CD14-positive monocyte (primary cell): ENCODE measurements at regions not wholly inside any gene's neighbourhood (a gene's known extent, or its start where the extent isn't known, plus 50 kb on each side); places are given as distances from the start of the nearest gene placed in this dataset.

Experiments
- DNase-seq, 3 donors: peaks; one replicate each; pipeline ENCODE4 v3.0.0-alpha.2; 2011 to 2022
- H2AFZ ChIP-seq: 2 replicates; pipeline ENCODE4 v1.6.0; 2012; ENCODE audit warnings: mild to moderate bottlenecking, low read depth, low read length, inconsistent platforms; ENCODE audit not compliant: insufficient read depth, poor library complexity, severe bottlenecking
- H3K27ac ChIP-seq, 2 donors: 1 replicate in 1 of 2; 2 replicates in 1 of 2; pipeline ENCODE4 v1.5.1; 2012 to 2013; ENCODE audit warnings: low read length in 2 of 2, control low read depth in 1 of 2, inconsistent platforms in 1 of 2, low read depth in 1 of 2, mild to moderate bottlenecking in 1 of 2
- H3K27me3 ChIP-seq, 2 donors: one replicate each; pipeline versions ENCODE4 v1.6.0 to v1.6.1; 2011 to 2013; ENCODE audit warnings: low read length in 2 of 2; ENCODE audit not compliant: control insufficient read depth in 2 of 2, insufficient read depth in 2 of 2
- H3K36me3 ChIP-seq, 2 donors: replicated peaks in 1 of 2; 1 replicate in 1 of 2; 2 replicates in 1 of 2; pipeline versions ENCODE4 v1.5.1 to v1.6.1; 2012 to 2013; ENCODE audit warnings: low read length in 2 of 2, control low read depth in 1 of 2, inconsistent platforms in 1 of 2, mild to moderate bottlenecking in 1 of 2; ENCODE audit not compliant: insufficient read depth in 2 of 2, control insufficient read depth in 1 of 2
- H3K4me1 ChIP-seq, 2 donors: 1 replicate in 1 of 2; 2 replicates in 1 of 2; pipeline versions ENCODE4 v1.5.1 to v1.6.1; 2012 to 2013; ENCODE audit warnings: low read length in 2 of 2, control low read depth in 1 of 2, inconsistent platforms in 1 of 2, mild to moderate bottlenecking in 1 of 2, moderate library complexity in 1 of 2; ENCODE audit not compliant: insufficient read depth in 2 of 2, control insufficient read depth in 1 of 2
- H3K4me2 ChIP-seq: replicated peaks from 2 replicates; pipeline ENCODE3; 2012; ENCODE audit warnings: low read length, moderate library complexity, mild to moderate bottlenecking; ENCODE audit not compliant: poor library complexity, severe bottlenecking; ENCODE audit errors: extremely low read depth
- H3K4me3 ChIP-seq, 3 experiments: fragments of 200-600 bp in 1 of 3; sonication (generic) in 1 of 3; replicated peaks in 1 of 3; 1 replicate in 2 of 3; 2 replicates in 1 of 3; pipeline ENCODE4 v1.5.1; 2011 to 2013; ENCODE audit warnings: low read length in 3 of 3, mild to moderate bottlenecking in 3 of 3, control low read depth in 2 of 3, low read depth in 2 of 3, inconsistent platforms in 1 of 3, moderate library complexity in 1 of 3
- H3K79me2 ChIP-seq: 2 replicates; pipeline ENCODE4 v1.6.0; 2012; ENCODE audit warnings: mild to moderate bottlenecking, control low read depth, inconsistent platforms, low read length, moderate library complexity; ENCODE audit not compliant: insufficient read depth
- H3K9ac ChIP-seq: 2 replicates; pipeline ENCODE4 v1.6.0; 2017; ENCODE audit warnings: low read length, mild to moderate bottlenecking; ENCODE audit not compliant: insufficient read depth, poor library complexity, severe bottlenecking
- H3K9me3 ChIP-seq, 2 donors: replicated peaks in 1 of 2; 1 replicate in 1 of 2; 2 replicates in 1 of 2; pipeline versions ENCODE4 v1.5.1 to v1.6.1; 2012 to 2013; ENCODE audit warnings: low read length in 2 of 2, control low read depth in 1 of 2; ENCODE audit not compliant: control insufficient read depth in 1 of 2, insufficient read depth in 1 of 2
- H4K20me1 ChIP-seq: 2 replicates; pipeline ENCODE4 v1.6.0; 2012; ENCODE audit warnings: mild to moderate bottlenecking, low read length, control low read depth, moderate library complexity; ENCODE audit not compliant: insufficient read depth
- H3K27ac Mint-ChIP-seq, 7 donors: one replicate each; pipeline ENCODE4 v1.8.0; 2020; ENCODE audit warnings: mild to moderate bottlenecking in 7 of 7, mixed read lengths in 7 of 7, moderate library complexity in 6 of 7, inconsistent platforms in 2 of 7
- H3K27me3 Mint-ChIP-seq, 3 donors: one replicate each; pipeline ENCODE4 v1.8.0; 2021 to 2022; ENCODE audit warnings: low read depth in 3 of 3, mild to moderate bottlenecking in 3 of 3, mixed read lengths in 3 of 3, moderate library complexity in 3 of 3, inconsistent platforms in 1 of 3
- H3K36me3 Mint-ChIP-seq, 2 donors: one replicate each; pipeline ENCODE4 v1.8.0; 2020; ENCODE audit warnings: mixed read lengths in 2 of 2, inconsistent platforms in 1 of 2, mild to moderate bottlenecking in 1 of 2
- H3K4me1 Mint-ChIP-seq: one replicate; pipeline ENCODE4 v1.8.0; 2020; ENCODE audit warnings: mild to moderate bottlenecking, mixed read lengths
- H3K4me3 Mint-ChIP-seq, 2 donors: one replicate each; pipeline ENCODE4 v1.8.0; 2020; ENCODE audit warnings: mild to moderate bottlenecking in 2 of 2, mixed read lengths in 2 of 2, moderate library complexity in 1 of 2
- H3K9me3 Mint-ChIP-seq, 7 donors: one replicate each; pipeline ENCODE4 v1.8.0; 2020 to 2022; ENCODE audit warnings: mixed read lengths in 7 of 7, mild to moderate bottlenecking in 6 of 7, moderate library complexity in 6 of 7, inconsistent platforms in 2 of 7
- CTCF ChIP-seq: fragments of 200-600 bp; IDR thresholded peaks from one replicate; pipeline ENCODE4 v1.8.0; 2022; ENCODE audit warnings: antibody characterized with exemption, mild to moderate bottlenecking
- WGBS: methylation state at CpG from one replicate; pipeline ENCODE4 v1.1.5; 2013; ENCODE audit warnings: missing lambda C conversion rate; ENCODE audit not compliant: insufficient coverage; 5-methylcytosine and 5-hydroxymethylcytosine counted together
- intact Hi-C, 2 donors: fragments of 100-400 bp; cut with micrococcal nuclease; formaldehyde crosslinking; loops; one replicate each; pipeline versions ENCODE4 v1.15.0 to v1.15.1; 2023

GRCh38 chr11:109847621-109848020 is 245.6 kb upstream of the ZC3H12C start:
- Histone ChIP-seq H3K27me3 (no peaks in the 10 kb centered on the region), H4K20me1 (no peaks in the 10 kb centered on the region), H3K4me1 (no peaks in the 10 kb centered on the region), H2AFZ (no peak overlapping the region), H3K9ac (no peak overlapping the region), H3K4me3 (no peak overlapping the region), H3K79me2 (no peaks in the 10 kb centered on the region), H3K4me2 (no peak overlapping the region), H3K9me3 (no peaks in the 10 kb centered on the region), H3K27ac (no peak overlapping the region), H3K36me3 (no peaks in the 10 kb centered on the region)
- Mint-ChIP-seq H3K27ac (no peak overlapping the region), H3K4me3 (no peak overlapping the region), H3K4me1 (no peaks in the 10 kb centered on the region), H3K9me3 (no peaks in the 10 kb centered on the region), H3K36me3 (no peaks in the 10 kb centered on the region), H3K27me3 (peaks cover 0 to 1% (median 0%) of the 10 kb centered on the region in 3 donors)
- no peak for DNase-seq
- no peak for TF ChIP-seq CTCF
- WGBS: no CpG with 5 or more reads among the region's 1 CpG
- intact Hi-C loops: no loop called here

- DNase-seq: no peak
- Histone ChIP-seq H3K4me1 (no peaks in the 10 kb centered on the region), H3K4me3 (no peak overlapping the region), H3K27ac (no peak overlapping the region), H3K4me2 (no peak overlapping the region), H4K20me1 (no peaks in the 10 kb centered on the region), H3K27me3 (no peaks in the 10 kb centered on the region), H3K79me2 (no peaks in the 10 kb centered on the region), H3K9me3 (no peaks in the 10 kb centered on the region), H2AFZ (no peak overlapping the region), H3K36me3 (no peaks in the 10 kb centered on the region), H3K9ac (no peak overlapping the region)
- Mint-ChIP-seq H3K9me3 (no peaks in the 10 kb centered on the region), H3K4me3 (no peak overlapping the region), H3K27ac (no peak overlapping the region), H3K4me1 (no peaks in the 10 kb centered on the region), H3K27me3 (peaks cover 0 to 1% (median 0%) of the 10 kb centered on the region in 3 donors), H3K36me3 (no peaks in the 10 kb centered on the region)
- no CpG with 5 or more reads among the region's 3 CpGs for WGBS
- intact Hi-C loops: no loop called here
- no peak for TF ChIP-seq CTCF
These were observed 244.1 kb upstream of the ZC3H12C start for GRCh38 chr11:109849051-109849450.
